ENCODE measurements at regions not wholly inside any gene's neighbourhood (a gene's known extent, or its start where the extent isn't known, plus 50 kb on each side); places are given as distances from the start of the nearest gene placed in this dataset.
A peak's percentile ranks its signal among the peaks of the same experiment; 100 is the strongest.

GRCh38 chr13:61756031-61756430 lies 340.4 kb upstream of the PCDH20 start:
- DNase-seq (no peak), FAIRE-seq (no peak), ATAC-seq (no peak)
- 24 to 35% methylated on average over 1 of the region's 1 CpG for WGBS, 2 donors
- Histone ChIP-seq H3K4me1 (no peaks in the 10 kb centered on the region), H3K9me3 (no peaks in the 10 kb centered on the region), H3K27ac (no peak overlapping the region), H3K36me3 (no peaks in the 10 kb centered on the region), H3K27me3 (no peaks in the 10 kb centered on the region), H3K4me3 (no peak overlapping the region)
- intact Hi-C loops (cut with DNase I) = no loop called here
- TF ChIP-seq CTCF (IDR thresholded peaks at IDR 0.05) = no peak

DNA sequence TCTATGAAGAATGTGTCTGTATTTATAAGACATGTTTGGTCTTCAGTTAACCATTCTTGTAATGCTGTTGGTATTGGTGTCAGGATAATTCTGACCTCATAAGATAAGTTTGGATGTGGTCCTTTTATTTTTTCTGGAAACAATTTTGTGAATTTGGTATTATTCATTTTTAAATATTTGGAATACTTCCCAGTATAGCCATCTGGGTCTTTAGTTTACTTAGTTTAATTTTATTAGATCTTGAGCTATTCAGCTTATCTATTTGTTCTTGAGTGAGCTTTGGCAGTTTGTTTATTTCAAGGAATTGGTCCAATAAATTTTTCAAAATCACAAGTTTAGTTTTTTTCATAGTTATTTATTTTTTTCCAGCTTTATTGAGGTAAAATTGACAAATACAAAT lies 335.4 kb upstream of the PCDH20 start:
- Histone ChIP-seq H3K4me1 (no peaks in the 10 kb centered on the region), H3K27me3 (no peaks in the 10 kb centered on the region), H3K36me3 (no peaks in the 10 kb centered on the region), H3K4me3 (no peak overlapping the region), H3K27ac (no peak overlapping the region), H3K9me3 (no peaks in the 10 kb centered on the region)
- DNase-seq (no peak), FAIRE-seq (peak; percentile 9), ATAC-seq (no peak)
- intact Hi-C loops (cut with DNase I) = no loop called here
- TF ChIP-seq CTCF (IDR thresholded peaks at IDR 0.05) = no peak

- no peak for ATAC-seq
- WGBS, 2 donors = 46 to 47% methylated on average over 2 of the region's 2 CpGs
- H3K4me1 ChIP-seq = no peaks in the 10 kb centered on the region
- TF ChIP-seq CTCF (IDR thresholded peaks at IDR 0.05) = no peak
- H3K36me3 ChIP-seq = no peaks in the 10 kb centered on the region
- FAIRE-seq = no peak
- intact Hi-C loops (cut with DNase I) = no loop called here
- no peak overlapping the region for H3K27ac ChIP-seq
- no peaks in the 10 kb centered on the region for H3K27me3 ChIP-seq
- H3K9me3 ChIP-seq = no peaks in the 10 kb centered on the region
- DNase-seq = no peak
- no peak overlapping the region for H3K4me3 ChIP-seq
Measured at GRCh38 chr13:61738236-61738750, 322.6 kb upstream of the PCDH20 start.

DNA sequence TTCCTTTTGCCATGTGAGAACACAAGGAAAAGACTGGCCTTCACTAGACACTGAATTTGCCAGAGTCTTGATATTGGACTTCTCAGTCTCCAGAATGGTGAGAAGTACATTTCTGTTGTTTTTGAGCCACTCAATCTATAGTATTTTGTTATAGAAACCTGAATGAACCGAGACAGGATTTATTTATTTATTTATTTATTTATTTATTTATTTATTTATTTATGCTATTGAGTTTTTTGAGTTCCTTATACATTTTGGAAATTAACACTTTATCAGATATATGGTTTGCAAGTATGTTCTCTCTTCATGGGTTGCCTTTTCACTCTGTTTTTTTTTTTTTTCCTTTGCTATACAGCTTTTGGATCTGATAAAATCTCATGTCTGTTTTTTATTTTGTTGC lies 319.0 kb upstream of the PCDH20 start:
- Histone ChIP-seq H3K36me3 (no peaks in the 10 kb centered on the region), H3K4me3 (no peak overlapping the region), H3K9me3 (no peaks in the 10 kb centered on the region), H3K27me3 (no peaks in the 10 kb centered on the region), H3K4me1 (no peaks in the 10 kb centered on the region), H3K27ac (no peak overlapping the region)
- TF ChIP-seq CTCF (IDR thresholded peaks at IDR 0.05) = no peak
- FAIRE-seq (no peak), ATAC-seq (no peak), DNase-seq (no peak)
- 50 to 67% methylated on average over 1 of the region's 1 CpG for WGBS, 2 donors
- intact Hi-C loops (cut with DNase I) = no loop called here

DNA sequence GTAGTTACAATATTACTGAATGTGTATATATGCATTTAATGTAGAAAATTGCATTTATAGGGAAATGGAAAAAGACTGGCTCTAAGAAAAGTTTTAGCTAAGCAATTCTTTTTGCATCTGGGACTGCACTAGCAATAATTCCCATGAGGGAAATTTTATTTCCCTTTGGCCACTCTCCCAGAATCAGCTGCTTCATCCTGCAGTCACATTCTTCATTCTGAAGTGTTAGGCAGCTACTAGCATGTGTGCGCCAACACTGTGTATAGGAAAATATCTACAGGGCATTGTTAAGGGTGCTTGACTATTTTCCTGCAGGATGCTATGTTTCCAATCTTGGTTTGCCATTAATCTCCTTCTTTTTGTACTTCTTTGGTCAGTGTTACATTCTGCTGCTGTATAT lies 312.8 kb upstream of the PCDH20 start:
- H3K9me3 ChIP-seq = no peaks in the 10 kb centered on the region
- FAIRE-seq = no peak
- H3K36me3 ChIP-seq = no peaks in the 10 kb centered on the region
- ATAC-seq = peak in 3 of 4 donors; percentile 57 to 65 (median 58)
- DNase-seq = no peak
- no peak overlapping the region for H3K4me3 ChIP-seq
- H3K4me1 ChIP-seq = peaks cover 0 to 5% (median 0%) of the 10 kb centered on the region in 3 donors
- TF ChIP-seq CTCF (IDR thresholded peaks at IDR 0.05) = no peak
- no peaks in the 10 kb centered on the region for H3K27me3 ChIP-seq
- H3K27ac ChIP-seq = no peak overlapping the region
- WGBS, 2 donors = 48 to 50% methylated on average over 1 of the region's 1 CpG
- intact Hi-C loops (cut with DNase I) = no loop called here

Data from pancreas (tissue), 10 donors.